HEK293 (cell line): ENCODE measurements at regions not wholly inside any gene's neighbourhood (a gene's known extent, or its start where the extent isn't known, plus 50 kb on each side); places are given as distances from the start of the nearest gene placed in this dataset.
"Not testable (repeated sequence)": the region's sequence is repeated elsewhere in the genome, so short reads cannot be mapped to it uniquely, and the experiment has no call there.

ENCODE experiments used
- AEBP2 ChIP-seq: fragments of 450-650 bp; formaldehyde crosslinking; IDR thresholded peaks from 2 replicates; pipeline ENCODE4 v1.5.1; 2016; ENCODE audit warnings: missing biosample characterization, missing genetic modification characterization, borderline replicate concordance
- BCL11A ChIP-seq: fragments of 450-650 bp; formaldehyde crosslinking; IDR thresholded peaks from 2 replicates; pipeline ENCODE4 v1.5.1; 2016; ENCODE audit warnings: low read depth, missing biosample characterization, missing genetic modification characterization
- CTCF ChIP-seq: fragments of 450-650 bp; formaldehyde crosslinking; IDR thresholded peaks from 2 replicates; pipeline ENCODE4 v1.5.1; 2016; ENCODE audit warnings: missing biosample characterization, missing genetic modification characterization
- ZBTB1 ChIP-seq: fragments of 450-650 bp; formaldehyde crosslinking; IDR thresholded peaks from 2 replicates; pipeline ENCODE4 v1.5.1; 2016; ENCODE audit warnings: missing biosample characterization, missing genetic modification characterization
- ZNF133 ChIP-seq: fragments of 450-650 bp; formaldehyde crosslinking; IDR thresholded peaks from 2 replicates; pipeline ENCODE4 v1.5.1; 2016; ENCODE audit warnings: missing biosample characterization, missing genetic modification characterization

GRCh38 chr9:65471106-65471505, 186.1 kb upstream of the FOXD4L5 start:
- TF ChIP-seq CTCF (tag by site-specific recombination); AEBP2 (tag by site-specific recombination); ZNF133 (tag by site-specific recombination); BCL11A; ZBTB1: not testable (repeated sequence)
